K562 (cell line): ENCODE measurements at regions not wholly inside any gene's neighbourhood (a gene's known extent, or its start where the extent isn't known, plus 50 kb on each side); places are given as distances from the start of the nearest gene placed in this dataset.

Experiments used
- ATAC-seq: fragments of 200-7000 bp; cut with Tn5 transposase; 3 replicates; pipeline ENCODE4 v1.9.1; 2020; ENCODE audit warnings: moderate library complexity
- BruUV-seq: library from RNA; stranded (reverse); fragments of 400-500 nt; replicated peaks from 2 replicates; lab custom pipeline; 2021; lab: Mats Ljungman, UMichigan
- CTCF ChIA-PET: fragments of 300-600 bp; formaldehyde crosslinking; extraction: SDS; loops from one replicate; lab custom pipeline; 2021; ENCODE audit warnings: low intra/inter-chr PET ratio; lab: Yijun Ruan, JAX
- POLR2A ChIA-PET: fragments of 300-600, 350-650 bp; sonication (Branson Sonifier 250); formaldehyde crosslinking; extraction: SDS; loops from one replicate; lab custom pipeline; 2021; ENCODE audit warnings: antibody characterized with exemption, inconsistent platforms; lab: Yijun Ruan, JAX
- DNase-seq, 4 experiments: peaks; one replicate each; pipeline versions ENCODE4 v3.0.0 to v3.0.0-alpha.2; 2011 to 2018; ENCODE audit warnings: low spot score in 3 of 4, mixed read lengths in 3 of 4; ENCODE audit errors: extremely low read depth in 1 of 4
- FAIRE-seq: peaks from 2 replicates; lab custom pipeline; 2011; peaks lifted over from hg19 to GRCh38; lab: Jason Lieb, UNC
- H2AFZ ChIP-seq: 2 replicates; pipeline ENCODE4 v1.6.0; 2011; ENCODE audit warnings: low read depth, low read length, control low read depth, inconsistent platforms
- H3K27ac ChIP-seq: fragments of 200-600 bp; 3 replicates; pipeline ENCODE4 v1.8.0; 2011; ENCODE audit warnings: low read depth, mild to moderate bottlenecking, control low read depth, inconsistent platforms, low read length, moderate library complexity, mixed read lengths; ENCODE audit errors: extremely low read depth
- H3K27me3 ChIP-seq, 2 experiments: fragments of 300-600 bp in 1 of 2; 2 replicates in 1 of 2; 3 replicates in 1 of 2; pipeline versions ENCODE4 v1.6.0 to v1.8.0; 2011; ENCODE audit warnings: inconsistent platforms in 2 of 2, low read length in 2 of 2, mild to moderate bottlenecking in 1 of 2, mixed read lengths in 1 of 2, moderate library complexity in 1 of 2; ENCODE audit not compliant: control insufficient read depth in 2 of 2, insufficient read depth in 2 of 2
- H3K36me3 ChIP-seq: fragments of 300-600 bp; 3 replicates; pipeline ENCODE4 v1.8.0; 2011; ENCODE audit warnings: mild to moderate bottlenecking, low read length, inconsistent platforms; ENCODE audit not compliant: control insufficient read depth, insufficient read depth
- H3K4me1 ChIP-seq, 2 experiments: fragments of 200-600 bp in 1 of 2; replicated peaks in 1 of 2; 2 replicates in 1 of 2; 3 replicates in 1 of 2; pipeline versions ENCODE4 v1.5.1 to v1.8.0; 2011; ENCODE audit warnings: inconsistent platforms in 2 of 2, low read length in 2 of 2, mild to moderate bottlenecking in 1 of 2, mixed read lengths in 1 of 2, moderate library complexity in 1 of 2; ENCODE audit not compliant: control insufficient read depth in 2 of 2, insufficient read depth in 2 of 2
- H3K4me2 ChIP-seq: 2 replicates; pipeline ENCODE4 v1.6.1; 2011; ENCODE audit warnings: low read length, control low read depth, inconsistent platforms, mixed read lengths; ENCODE audit not compliant: insufficient read depth
- H3K4me3 ChIP-seq: fragments of 200-600 bp; sonication (generic), shearing (Covaris generic); 2 replicates; pipeline ENCODE4 v1.5.1; 2016; ENCODE audit warnings: control low read depth, inconsistent platforms
- H3K79me2 ChIP-seq: fragments of 200-600 bp; 3 replicates; pipeline ENCODE4 v1.8.0; 2011; ENCODE audit warnings: low read length, inconsistent platforms; ENCODE audit not compliant: control insufficient read depth, insufficient read depth
- H3K9ac ChIP-seq, 2 experiments: 2 replicates each; pipeline versions ENCODE4 v1.6.0 to v1.6.1; 2011; ENCODE audit warnings: low read depth in 2 of 2, low read length in 2 of 2, control low read depth in 1 of 2, inconsistent platforms in 1 of 2, mild to moderate bottlenecking in 1 of 2, mixed read lengths in 1 of 2; ENCODE audit not compliant: insufficient read depth in 1 of 2
- H3K9me1 ChIP-seq: one replicate; pipeline ENCODE4 v1.6.0; 2011; ENCODE audit warnings: inconsistent platforms, mild to moderate bottlenecking, low read length, moderate library complexity; ENCODE audit not compliant: control insufficient read depth, insufficient read depth
- H3K9me3 ChIP-seq: replicated peaks from 2 replicates; pipeline ENCODE4 v1.5.1; 2011; ENCODE audit warnings: low read depth, low read length, inconsistent platforms; ENCODE audit not compliant: control insufficient read depth, insufficient read depth
- H4K20me1 ChIP-seq: replicated peaks from 2 replicates; pipeline ENCODE4 v1.6.1; 2011; ENCODE audit warnings: low read length, inconsistent platforms, mixed read lengths; ENCODE audit not compliant: control insufficient read depth, insufficient read depth
- ARNT ChIP-seq, 2 experiments: fragments of 450-650 bp; IDR thresholded peaks; 2 replicates each; pipeline ENCODE4 v1.6.1; 2016; ENCODE audit warnings: mild to moderate bottlenecking in 1 of 2
- BRD9 ChIP-seq: fragments of 450-650 bp; IDR thresholded peaks from 2 replicates; pipeline ENCODE4 v1.6.1; 2018; ENCODE audit warnings: low read depth; ENCODE audit not compliant: partially characterized antibody
- CHD2 ChIP-seq: IDR thresholded peaks from 2 replicates; pipeline ENCODE4 v1.6.1; 2011; ENCODE audit warnings: low read depth, low read length
- E2F5 ChIP-seq: sonication (generic); formaldehyde crosslinking; IDR thresholded peaks from 2 replicates; pipeline ENCODE4 v1.8.0; 2022; ENCODE audit warnings: mild to moderate bottlenecking, missing genetic modification reagents
- FOXK1 ChIP-seq: sonication (generic); formaldehyde crosslinking; IDR thresholded peaks from 2 replicates; pipeline ENCODE4 v1.8.0; 2022; ENCODE audit warnings: missing genetic modification reagents, mild to moderate bottlenecking, borderline replicate concordance
- GATAD2B ChIP-seq: fragments of 450-650 bp; IDR thresholded peaks from 2 replicates; pipeline ENCODE4 v1.6.1; 2017; ENCODE audit warnings: mild to moderate bottlenecking, borderline replicate concordance
- HMBOX1 ChIP-seq: sonication (generic); IDR thresholded peaks from 2 replicates; pipeline ENCODE4 v1.6.1; 2016
- NFE2 ChIP-seq: IDR thresholded peaks from 2 replicates; pipeline ENCODE4 v1.6.1; 2014; ENCODE audit warnings: antibody characterized with exemption, low read depth
- STAG1 ChIP-seq: sonication (generic); formaldehyde crosslinking; IDR thresholded peaks from 2 replicates; pipeline ENCODE4 v1.5.0; 2020; ENCODE audit warnings: missing genetic modification reagents, borderline replicate concordance
- TRIM24 ChIP-seq, 2 experiments: fragments of 450-650 bp; IDR thresholded peaks; 2 replicates each; pipeline ENCODE4 v1.6.1; 2016
- TSHZ1 ChIP-seq: fragments of 250-450 bp; sonication (Bioruptor Pico); IDR thresholded peaks from 2 replicates; pipeline ENCODE4 v1.4.0; 2020; ENCODE audit warnings: mild to moderate bottlenecking, moderate library complexity
- ZNF146 ChIP-seq: IDR thresholded peaks from one replicate; pipeline ENCODE4 v1.6.1; 2018; ENCODE audit warnings: missing compliant biosample characterization; ENCODE audit not compliant: unreplicated experiment
- ZNF184 ChIP-seq: sonication (generic); formaldehyde crosslinking; IDR thresholded peaks from 2 replicates; pipeline ENCODE4 v1.5.0; 2020; ENCODE audit warnings: missing genetic modification reagents
- ZNF561 ChIP-seq: fragments of 450-650 bp; formaldehyde crosslinking; conservative IDR thresholded peaks from 2 replicates; pipeline ENCODE4 v1.4.0; 2020; ENCODE audit warnings: mild to moderate bottlenecking, moderate library complexity
- ZNF584 ChIP-seq: fragments of 200-800 bp; sonication (Bioruptor generic); IDR thresholded peaks from 2 replicates; pipeline ENCODE4 v1.6.1; 2016; ENCODE audit warnings: low read depth, mild to moderate bottlenecking, missing genetic modification characterization, missing compliant biosample characterization
- WGBS: fragments of 100-300 bp; shearing (Covaris generic); methylation state at CpG from one replicate; pipeline ENCODE4 v1.1.6; 2016; ENCODE audit warnings: low coverage, mixed read lengths; ENCODE audit not compliant: insufficient coverage; ENCODE audit errors: missing lambda C conversion rate; 5-methylcytosine and 5-hydroxymethylcytosine counted together
- in situ Hi-C: fragments of 300-500 bp; cut with MboI; formaldehyde crosslinking; loops from 4 replicates; pipeline ENCODE4 v1.15.0; 2018; ENCODE audit warnings: inconsistent platforms, mixed read lengths
- intact Hi-C: fragments of 100-400 bp; cut with micrococcal nuclease; formaldehyde crosslinking; loops from 2 replicates; pipeline ENCODE4 v1.14.2; 2022

- intact Hi-C loops, result no loop called here
- H3K9me1 ChIP-seq, result no peaks in the 10 kb centered on the region
- H3K36me3 ChIP-seq, result no peaks in the 10 kb centered on the region
- no peaks in the 10 kb centered on the region for H3K9me3 ChIP-seq
- BruUV-seq, result no TSS peak
- no peaks in the 10 kb centered on the region for H3K79me2 ChIP-seq
- in situ Hi-C loops, result no loop called here
- ATAC-seq (no peak), FAIRE-seq (no peak), DNase-seq (no peak)
- no peaks in the 10 kb centered on the region for H3K27me3 ChIP-seq
- no peak overlapping the region for H3K4me2 ChIP-seq
- 0% methylated on average over 4 of the region's 16 CpGs for WGBS
- H4K20me1 ChIP-seq, result no peaks in the 10 kb centered on the region
- H3K4me3 ChIP-seq, result no peak overlapping the region
- no peaks in the 10 kb centered on the region for H3K4me1 ChIP-seq
- no peak overlapping the region for H2AFZ ChIP-seq
- ChIA-PET POLR2A (no interaction called here), CTCF (no interaction called here)
- H3K27ac ChIP-seq, result no peak overlapping the region
- no peak overlapping the region for H3K9ac ChIP-seq
- no peak for TF ChIP-seq ARNT (IDR thresholded peaks at IDR 0.05)
- no peak for TF ChIP-seq ZNF146 (CRISPR knock-in tag)
- no peak for TF ChIP-seq HMBOX1
- TF ChIP-seq TRIM24 (IDR thresholded peaks at IDR 0.05), result no peak
- TF ChIP-seq E2F5 (CRISPR knock-in tag), result no peak
- no peak for TF ChIP-seq ZNF561 (CRISPR knock-in tag)
- no peak for TF ChIP-seq GATAD2B
- TF ChIP-seq TSHZ1 (CRISPR knock-in tag), result no peak
- no peak for TF ChIP-seq FOXK1 (CRISPR knock-in tag)
- TF ChIP-seq ZNF184 (CRISPR knock-in tag), result no peak
- TF ChIP-seq STAG1, result no peak
- TF ChIP-seq ZNF584 (CRISPR knock-in tag), result no peak
- TF ChIP-seq NFE2, result no peak
- TF ChIP-seq BRD9, result no peak
- TF ChIP-seq CHD2, result no peak
Observed at GRCh38 chrX:115946059-115946458, 224.5 kb upstream of the AGTR2 start.
